ENCODE measurements at regions not wholly inside any gene's neighbourhood (a gene's known extent, or its start where the extent isn't known, plus 50 kb on each side); places are given as distances from the start of the nearest gene placed in this dataset.
A peak's percentile ranks its signal among the peaks of the same experiment; 100 is the strongest.

DNA sequence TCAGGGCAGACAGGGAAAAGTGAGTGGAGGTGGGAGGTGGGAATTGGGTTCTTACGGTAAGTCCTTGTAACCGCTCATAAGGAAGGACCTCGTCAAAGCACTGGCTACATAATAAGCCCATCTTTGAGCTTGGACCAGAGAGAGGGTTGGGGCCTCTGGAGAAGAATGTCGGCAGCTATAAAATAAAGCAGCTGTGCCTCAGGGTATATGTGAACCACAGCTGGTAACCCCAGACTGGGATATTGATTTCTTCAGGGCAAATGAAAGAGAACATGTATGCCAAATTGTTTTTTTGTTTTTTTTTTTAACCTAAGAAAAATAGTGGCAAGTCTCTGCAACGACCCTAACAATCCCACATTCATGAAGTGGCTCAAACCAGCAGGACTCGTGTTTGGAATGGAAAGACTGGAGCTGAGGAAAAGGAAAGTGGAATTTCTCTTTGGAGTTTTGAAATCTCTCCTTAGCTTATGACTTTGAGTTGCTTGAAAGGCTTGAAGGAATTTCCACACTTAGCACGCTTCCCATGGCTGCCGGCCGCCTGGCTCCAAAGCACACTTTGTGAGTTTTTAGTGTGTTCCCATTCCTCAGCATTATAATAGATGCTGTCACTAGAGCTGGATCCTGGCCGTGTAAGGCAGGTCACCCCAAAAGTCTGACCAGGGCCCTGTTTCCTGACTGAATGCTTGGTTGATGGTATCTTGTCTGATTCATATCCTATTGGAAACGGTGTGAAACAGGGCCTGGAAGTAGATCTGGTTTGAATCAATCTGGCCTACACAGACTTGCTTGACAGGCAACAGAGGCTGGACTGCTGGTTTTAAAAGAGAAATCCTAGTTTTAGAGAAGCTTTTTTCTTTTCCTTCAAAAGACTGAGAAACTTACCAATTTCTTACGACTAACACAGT is 244.7 kb downstream of the MSRB3 start:
- Mint-ChIP-seq H3K4me3 (ENCODE audit: unreplicated experiment) (no peak overlapping the region), H3K4me1 (ENCODE audit: low read depth, unreplicated experiment) (peaks cover 43% of the 10 kb centered on the region), H3K9me3 (ENCODE audit: unreplicated experiment) (peaks cover 5% of the 10 kb centered on the region), H3K27ac (ENCODE audit: unreplicated experiment) (no peak overlapping the region), H3K36me3 (ENCODE audit: low read depth, unreplicated experiment) (peaks cover 1% of the 10 kb centered on the region), H3K27me3 (ENCODE audit: low read depth, unreplicated experiment) (peaks cover 6% of the 10 kb centered on the region)
- TF ChIP-seq, protein P1, sequence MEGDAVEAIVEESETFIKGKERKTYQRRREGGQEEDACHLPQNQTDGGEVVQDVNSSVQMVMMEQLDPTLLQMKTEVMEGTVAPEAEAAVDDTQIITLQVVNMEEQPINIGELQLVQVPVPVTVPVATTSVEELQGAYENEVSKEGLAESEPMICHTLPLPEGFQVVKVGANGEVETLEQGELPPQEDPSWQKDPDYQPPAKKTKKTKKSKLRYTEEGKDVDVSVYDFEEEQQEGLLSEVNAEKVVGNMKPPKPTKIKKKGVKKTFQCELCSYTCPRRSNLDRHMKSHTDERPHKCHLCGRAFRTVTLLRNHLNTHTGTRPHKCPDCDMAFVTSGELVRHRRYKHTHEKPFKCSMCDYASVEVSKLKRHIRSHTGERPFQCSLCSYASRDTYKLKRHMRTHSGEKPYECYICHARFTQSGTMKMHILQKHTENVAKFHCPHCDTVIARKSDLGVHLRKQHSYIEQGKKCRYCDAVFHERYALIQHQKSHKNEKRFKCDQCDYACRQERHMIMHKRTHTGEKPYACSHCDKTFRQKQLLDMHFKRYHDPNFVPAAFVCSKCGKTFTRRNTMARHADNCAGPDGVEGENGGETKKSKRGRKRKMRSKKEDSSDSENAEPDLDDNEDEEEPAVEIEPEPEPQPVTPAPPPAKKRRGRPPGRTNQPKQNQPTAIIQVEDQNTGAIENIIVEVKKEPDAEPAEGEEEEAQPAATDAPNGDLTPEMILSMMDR (IDR thresholded peaks at IDR 0.05; ENCODE audit: insufficient read depth, low read depth, low read length), result no peak
- no peak for TF ChIP-seq EZH2 (IDR thresholded peaks at IDR 0.05; ENCODE audit: insufficient read depth, low read length)
- H3K36me3 ChIP-seq (ENCODE audit: insufficient read depth, low read length), result no peaks in the 10 kb centered on the region
- FAIRE-seq (peak; percentile 60), DNase-seq (ENCODE audit: low read depth) (peak; percentile 40)
- H4K20me1 ChIP-seq (ENCODE audit: insufficient read depth, low read length), result no peaks in the 10 kb centered on the region
- no peaks in the 10 kb centered on the region for H3K27me3 ChIP-seq (ENCODE audit: insufficient read depth, low read length)
- peaks cover 29% of the 10 kb centered on the region for H3K4me1 ChIP-seq (ENCODE audit: insufficient read depth, low read length)
- H3K9ac ChIP-seq (ENCODE audit: low read length), result no peak overlapping the region
- no peaks in the 10 kb centered on the region for H3K79me2 ChIP-seq (ENCODE audit: insufficient read depth, low read length)
- H3K9me3 ChIP-seq (ENCODE audit: insufficient read depth, low read depth, low read length), result no peaks in the 10 kb centered on the region
- no peak overlapping the region for H3K4me2 ChIP-seq (ENCODE audit: low read length)
- H3K4me3 ChIP-seq (ENCODE audit: insufficient read depth, low read depth, low read length), result no peak overlapping the region
- H3K27ac ChIP-seq (ENCODE audit: low read depth, low read length), result no peak overlapping the region
- peak overlapping the region; percentile 7 for H2AFZ ChIP-seq (ENCODE audit: low read depth, low read length)

DNA sequence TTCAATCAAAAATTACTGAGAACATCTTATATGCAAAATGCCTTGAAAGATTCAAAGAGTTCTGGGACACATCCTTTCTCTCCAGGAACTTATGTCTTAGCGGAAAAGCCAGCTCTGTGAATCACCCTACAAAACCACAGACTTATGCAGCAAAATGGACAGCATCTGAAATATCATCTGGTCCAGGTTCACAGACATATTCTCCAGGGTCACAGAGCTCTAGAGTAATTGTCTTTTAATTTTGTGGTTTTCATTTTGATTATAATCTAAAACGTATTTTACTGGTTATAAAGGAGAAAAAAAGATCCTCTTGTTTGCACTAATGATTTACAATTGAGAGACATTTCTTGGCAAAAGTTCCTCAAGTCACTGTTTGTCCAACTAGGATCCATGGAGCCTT is 246.2 kb downstream of the MSRB3 start:
- no peak overlapping the region for H3K27ac Mint-ChIP-seq (ENCODE audit: unreplicated experiment)
- peaks cover 29% of the 10 kb centered on the region for H3K4me1 ChIP-seq (ENCODE audit: insufficient read depth, low read length)

More for the DNA sequence above, 246.2 kb downstream of the MSRB3 start:
- Histone ChIP-seq H3K79me2 (ENCODE audit: insufficient read depth, low read length) (no peaks in the 10 kb centered on the region), H3K4me3 (ENCODE audit: insufficient read depth, low read depth, low read length) (no peak overlapping the region), H4K20me1 (ENCODE audit: insufficient read depth, low read length) (no peaks in the 10 kb centered on the region), H3K27me3 (ENCODE audit: insufficient read depth, low read length) (no peaks in the 10 kb centered on the region), H3K4me2 (ENCODE audit: low read length) (peak overlapping the region; percentile 37), H3K36me3 (ENCODE audit: insufficient read depth, low read length) (no peaks in the 10 kb centered on the region), H2AFZ (ENCODE audit: low read depth, low read length) (no peak overlapping the region), H3K9ac (ENCODE audit: low read length) (no peak overlapping the region), H3K9me3 (ENCODE audit: insufficient read depth, low read depth, low read length) (no peaks in the 10 kb centered on the region), H3K27ac (ENCODE audit: low read depth, low read length) (peak overlapping the region; percentile 85)
- TF ChIP-seq, protein P1 (IDR thresholded peaks at IDR 0.05; ENCODE audit: insufficient read depth, low read depth, low read length), result no peak
- no peak for TF ChIP-seq EZH2 (IDR thresholded peaks at IDR 0.05; ENCODE audit: insufficient read depth, low read length)
- peaks cover 5% of the 10 kb centered on the region for H3K9me3 Mint-ChIP-seq (ENCODE audit: unreplicated experiment)
- H3K4me1 Mint-ChIP-seq (ENCODE audit: low read depth, unreplicated experiment), result peaks cover 35% of the 10 kb centered on the region
- peak; percentile 94 for DNase-seq (ENCODE audit: low read depth)
- H3K4me3 Mint-ChIP-seq (ENCODE audit: unreplicated experiment), result no peak overlapping the region
- H3K36me3 Mint-ChIP-seq (ENCODE audit: low read depth, unreplicated experiment), result peaks cover 1% of the 10 kb centered on the region
- peak; percentile 87 for FAIRE-seq
- H3K27me3 Mint-ChIP-seq (ENCODE audit: low read depth, unreplicated experiment), result peaks cover 6% of the 10 kb centered on the region

Data from astrocyte (in vitro differentiated cells and primary cell).